A673 (cell line): ENCODE measurements at regions not wholly inside any gene's neighbourhood (a gene's known extent, or its start where the extent isn't known, plus 50 kb on each side); places are given as distances from the start of the nearest gene placed in this dataset.
"Not testable (repeated sequence)": the region's sequence is repeated elsewhere in the genome, so short reads cannot be mapped to it uniquely, and the experiment has no call there.

Source experiments
- EZH2 ChIP-seq: fragments of 200-600 bp; sonication (generic); IDR thresholded peaks from 2 replicates; pipeline ENCODE4 v1.6.1; 2017; ENCODE audit warnings: borderline replicate concordance, low read depth, mild to moderate bottlenecking, mixed read lengths, antibody characterized with exemption, low read length; ENCODE audit not compliant: poor library complexity, severe bottlenecking
- TF ChIP-seq, protein P1 (sequence below): fragments of 300-800, 200-600 bp; sonication (generic); conservative IDR thresholded peaks from 2 replicates; pipeline ENCODE4 v1.5.1; 2017; ENCODE audit warnings: low read depth, mild to moderate bottlenecking, antibody characterized with exemption, low read length, moderate library complexity, mixed read lengths

DNA sequence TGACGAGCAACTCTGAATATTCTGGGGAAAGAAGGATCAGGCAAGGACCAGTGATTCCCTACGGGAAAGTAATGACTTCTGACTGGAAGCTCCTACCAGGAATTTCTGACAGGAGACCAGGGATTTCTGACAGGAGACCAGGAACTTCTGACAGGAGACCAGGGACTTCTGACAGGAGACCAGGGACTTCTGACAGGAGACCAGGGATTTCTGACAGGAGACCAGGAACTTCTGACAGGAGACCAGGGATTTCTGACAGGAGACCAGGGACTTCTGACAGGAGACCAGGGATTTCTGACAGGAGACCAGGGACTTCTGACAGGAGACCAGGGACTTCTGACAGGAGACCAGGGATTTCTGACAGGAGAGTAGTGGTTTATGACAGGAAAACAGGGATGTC lies 100.9 kb downstream of the BDH1 start:
- TF ChIP-seq, protein P1, sequence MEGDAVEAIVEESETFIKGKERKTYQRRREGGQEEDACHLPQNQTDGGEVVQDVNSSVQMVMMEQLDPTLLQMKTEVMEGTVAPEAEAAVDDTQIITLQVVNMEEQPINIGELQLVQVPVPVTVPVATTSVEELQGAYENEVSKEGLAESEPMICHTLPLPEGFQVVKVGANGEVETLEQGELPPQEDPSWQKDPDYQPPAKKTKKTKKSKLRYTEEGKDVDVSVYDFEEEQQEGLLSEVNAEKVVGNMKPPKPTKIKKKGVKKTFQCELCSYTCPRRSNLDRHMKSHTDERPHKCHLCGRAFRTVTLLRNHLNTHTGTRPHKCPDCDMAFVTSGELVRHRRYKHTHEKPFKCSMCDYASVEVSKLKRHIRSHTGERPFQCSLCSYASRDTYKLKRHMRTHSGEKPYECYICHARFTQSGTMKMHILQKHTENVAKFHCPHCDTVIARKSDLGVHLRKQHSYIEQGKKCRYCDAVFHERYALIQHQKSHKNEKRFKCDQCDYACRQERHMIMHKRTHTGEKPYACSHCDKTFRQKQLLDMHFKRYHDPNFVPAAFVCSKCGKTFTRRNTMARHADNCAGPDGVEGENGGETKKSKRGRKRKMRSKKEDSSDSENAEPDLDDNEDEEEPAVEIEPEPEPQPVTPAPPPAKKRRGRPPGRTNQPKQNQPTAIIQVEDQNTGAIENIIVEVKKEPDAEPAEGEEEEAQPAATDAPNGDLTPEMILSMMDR, result not testable (repeated sequence)
- TF ChIP-seq EZH2, result not testable (repeated sequence)
